Esophagus muscularis mucosa (tissue), 3 donors: ENCODE measurements at regions not wholly inside any gene's neighbourhood (a gene's known extent, or its start where the extent isn't known, plus 50 kb on each side); places are given as distances from the start of the nearest gene placed in this dataset.

Source experiments
- CTCF ChIP-seq, 3 experiments: fragments of 200-600 bp in 2 of 3; fragments of 450-650 bp in 1 of 3; sonication (generic) in 2 of 3; IDR thresholded peaks; one replicate each; pipeline ENCODE4 v1.5.1; 2017 to 2019; ENCODE audit warnings: antibody characterized with exemption in 3 of 3, mild to moderate bottlenecking in 2 of 3, moderate library complexity in 1 of 3
- POLR2A ChIP-seq: fragments of 450-650 bp; IDR thresholded peaks from one replicate; pipeline ENCODE4 v1.6.1; 2017; ENCODE audit warnings: antibody characterized with exemption, moderate library complexity, mild to moderate bottlenecking, low read depth

DNA sequence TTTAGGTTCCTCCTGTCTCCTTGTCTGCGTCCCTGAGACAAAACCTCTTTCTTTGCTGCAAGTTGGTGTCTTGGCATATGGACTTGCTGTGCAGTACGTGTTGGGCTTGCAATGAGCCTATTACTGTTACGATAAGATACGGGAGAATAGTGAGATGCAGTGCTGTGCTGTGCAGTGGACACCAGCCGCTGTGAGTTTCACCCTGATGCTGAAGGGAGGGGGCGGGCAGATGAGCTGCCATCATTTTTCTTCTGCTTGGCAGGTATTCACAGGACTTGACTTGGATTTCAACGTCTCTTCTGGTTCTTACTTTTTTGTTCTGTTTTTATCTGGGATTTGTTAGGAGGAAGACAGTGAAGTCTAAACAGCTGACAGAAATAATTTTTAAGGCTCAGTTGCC is 257.1 kb upstream of the PITRM1 start:
- no peak for TF ChIP-seq CTCF (IDR thresholded peaks at IDR 0.05)
- TF ChIP-seq POLR2A = no peak
